Smooth muscle cell (in vitro differentiated cells): ENCODE measurements at regions not wholly inside any gene's neighbourhood (a gene's known extent, or its start where the extent isn't known, plus 50 kb on each side); places are given as distances from the start of the nearest gene placed in this dataset.
"Not testable (repeated sequence)": the region's sequence is repeated elsewhere in the genome, so short reads cannot be mapped to it uniquely, and the experiment has no call there.

ENCODE experiments used
- DNase-seq: peaks from one replicate; lab custom pipeline; 2025; ENCODE audit not compliant: unreplicated experiment; lab: John Stamatoyannopoulos, UW
- H2AFZ ChIP-seq: fragments of 200-600 bp; sonication (generic); 2 replicates; pipeline ENCODE4 v1.6.0; 2016; ENCODE audit warnings: antibody characterized with exemption, low read depth, mild to moderate bottlenecking
- H3F3A ChIP-seq: fragments of 200-600 bp; sonication (generic); 2 replicates; pipeline ENCODE4 v1.6.0; 2017; ENCODE audit warnings: antibody characterized with exemption, low read depth
- H3K27ac ChIP-seq: fragments of 200-600 bp; sonication (generic); 2 replicates; pipeline ENCODE4 v1.5.1; 2016; ENCODE audit warnings: low read depth, mild to moderate bottlenecking
- H3K27me3 ChIP-seq: fragments of 200-600 bp; sonication (generic); 2 replicates; pipeline ENCODE4 v1.6.1; 2016; ENCODE audit warnings: low read depth, mild to moderate bottlenecking
- H3K36me3 ChIP-seq: fragments of 200-600 bp; sonication (generic); 2 replicates; pipeline ENCODE4 v1.5.1; 2016; ENCODE audit warnings: low read depth
- H3K4me1 ChIP-seq: fragments of 200-600 bp; sonication (generic); 2 replicates; pipeline ENCODE4 v1.5.1; 2016; ENCODE audit warnings: low read depth
- H3K4me2 ChIP-seq: fragments of 200-600 bp; sonication (generic); 2 replicates; pipeline ENCODE4 v1.6.0; 2016; ENCODE audit warnings: mild to moderate bottlenecking
- H3K4me3 ChIP-seq: fragments of 200-600 bp; sonication (generic); 2 replicates; pipeline ENCODE4 v1.5.1; 2016; ENCODE audit warnings: mild to moderate bottlenecking
- H3K79me2 ChIP-seq: fragments of 200-600 bp; sonication (generic); 2 replicates; pipeline ENCODE4 v1.6.0; 2016; ENCODE audit warnings: low read depth, mild to moderate bottlenecking
- H3K9ac ChIP-seq: fragments of 200-600 bp; sonication (generic); 2 replicates; pipeline ENCODE4 v1.6.0; 2016; ENCODE audit warnings: low read depth
- H3K9me3 ChIP-seq: fragments of 200-600 bp; sonication (generic); replicated peaks from 2 replicates; pipeline ENCODE4 v1.5.1; 2016; ENCODE audit warnings: low read depth
- H4K20me1 ChIP-seq: fragments of 200-600 bp; sonication (generic); 2 replicates; pipeline ENCODE4 v1.6.0; 2016; ENCODE audit warnings: low read depth
- WGBS: methylation state at CpG from one replicate; pipeline ENCODE4 v1.1.7; 2016; ENCODE audit warnings: low lambda C conversion rate; 5-methylcytosine and 5-hydroxymethylcytosine counted together
- TF ChIP-seq, protein P1 (sequence below): fragments of 200-600 bp; sonication (generic); IDR thresholded peaks from 2 replicates; pipeline ENCODE4 v1.5.1; 2017; ENCODE audit warnings: borderline replicate concordance, mild to moderate bottlenecking, antibody characterized with exemption; ENCODE audit not compliant: insufficient read depth, poor library complexity, severe bottlenecking

DNA sequence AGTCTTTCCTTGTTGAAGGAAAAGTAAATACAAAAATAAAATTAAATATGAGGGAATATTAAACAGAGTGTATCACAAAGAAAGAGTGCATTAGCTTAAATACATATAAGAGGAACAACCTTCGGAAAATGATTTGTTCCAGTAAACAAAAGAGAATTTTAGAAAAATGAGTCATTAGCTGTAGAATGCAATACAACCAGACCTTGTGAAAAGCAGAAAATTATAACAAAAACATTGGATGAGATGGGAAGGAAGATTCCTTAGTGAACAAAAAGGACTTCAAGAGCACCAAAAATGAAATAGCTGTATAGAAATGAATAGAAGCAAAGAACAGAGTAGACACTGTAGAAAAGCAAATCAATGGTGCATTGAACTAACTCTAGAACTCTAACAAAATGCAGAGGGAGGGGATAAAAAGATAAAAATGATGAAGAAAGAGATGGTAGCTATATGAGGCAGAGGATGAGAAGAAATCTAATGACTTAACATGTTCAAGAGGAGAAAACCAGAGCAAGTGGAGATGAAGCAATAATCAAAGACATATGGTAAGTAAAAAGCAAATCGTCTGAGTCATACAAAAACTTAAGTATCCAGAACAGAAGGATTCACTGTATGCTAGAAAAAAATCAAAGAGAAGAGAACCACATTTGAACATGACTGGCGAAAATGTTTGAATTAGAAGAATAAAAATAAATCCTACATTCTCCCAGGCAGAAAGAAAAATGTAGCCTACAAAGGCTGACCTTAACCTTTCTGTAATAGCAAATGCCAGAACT, 190.5 kb downstream of the TMEM26 start:
- peaks cover 13% of the 10 kb centered on the region for H3K4me1 ChIP-seq
- H3K4me3 ChIP-seq = no peak overlapping the region
- no peaks in the 10 kb centered on the region for H3K79me2 ChIP-seq
- no peaks in the 10 kb centered on the region for H3K9me3 ChIP-seq
- H3F3A ChIP-seq = peaks cover 16% of the 10 kb centered on the region
- H4K20me1 ChIP-seq = no peaks in the 10 kb centered on the region
- TF ChIP-seq, protein P1, sequence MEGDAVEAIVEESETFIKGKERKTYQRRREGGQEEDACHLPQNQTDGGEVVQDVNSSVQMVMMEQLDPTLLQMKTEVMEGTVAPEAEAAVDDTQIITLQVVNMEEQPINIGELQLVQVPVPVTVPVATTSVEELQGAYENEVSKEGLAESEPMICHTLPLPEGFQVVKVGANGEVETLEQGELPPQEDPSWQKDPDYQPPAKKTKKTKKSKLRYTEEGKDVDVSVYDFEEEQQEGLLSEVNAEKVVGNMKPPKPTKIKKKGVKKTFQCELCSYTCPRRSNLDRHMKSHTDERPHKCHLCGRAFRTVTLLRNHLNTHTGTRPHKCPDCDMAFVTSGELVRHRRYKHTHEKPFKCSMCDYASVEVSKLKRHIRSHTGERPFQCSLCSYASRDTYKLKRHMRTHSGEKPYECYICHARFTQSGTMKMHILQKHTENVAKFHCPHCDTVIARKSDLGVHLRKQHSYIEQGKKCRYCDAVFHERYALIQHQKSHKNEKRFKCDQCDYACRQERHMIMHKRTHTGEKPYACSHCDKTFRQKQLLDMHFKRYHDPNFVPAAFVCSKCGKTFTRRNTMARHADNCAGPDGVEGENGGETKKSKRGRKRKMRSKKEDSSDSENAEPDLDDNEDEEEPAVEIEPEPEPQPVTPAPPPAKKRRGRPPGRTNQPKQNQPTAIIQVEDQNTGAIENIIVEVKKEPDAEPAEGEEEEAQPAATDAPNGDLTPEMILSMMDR = no peak
- no peaks in the 10 kb centered on the region for H3K27me3 ChIP-seq
- no peaks in the 10 kb centered on the region for H3K36me3 ChIP-seq
- peak overlapping the region; percentile 82 for H3K27ac ChIP-seq
- DNase-seq = no peak
- WGBS = 12% methylated on average over 3 of the region's 3 CpGs
- H3K4me2 ChIP-seq = peak overlapping the region; percentile 76
- H3K9ac ChIP-seq = no peak overlapping the region
- H2AFZ ChIP-seq = peak overlapping the region; percentile 50

- Histone ChIP-seq H3K4me2 (no peak overlapping the region), H3K4me3 (no peak overlapping the region), H3K4me1 (peaks cover 7% of the 10 kb centered on the region), H2AFZ (no peak overlapping the region), H3K9ac (no peak overlapping the region), H3K9me3 (peaks cover 12% of the 10 kb centered on the region), H3K27me3 (no peaks in the 10 kb centered on the region), H3K79me2 (no peaks in the 10 kb centered on the region), H4K20me1 (no peaks in the 10 kb centered on the region), H3K36me3 (no peaks in the 10 kb centered on the region), H3K27ac (no peak overlapping the region), H3F3A (peaks cover 8% of the 10 kb centered on the region)
- TF ChIP-seq, protein P1 = no peak
- no peak for DNase-seq
These were observed 195.2 kb downstream of the TMEM26 start for GRCh38 chr10:61257956-61258496.

DNA sequence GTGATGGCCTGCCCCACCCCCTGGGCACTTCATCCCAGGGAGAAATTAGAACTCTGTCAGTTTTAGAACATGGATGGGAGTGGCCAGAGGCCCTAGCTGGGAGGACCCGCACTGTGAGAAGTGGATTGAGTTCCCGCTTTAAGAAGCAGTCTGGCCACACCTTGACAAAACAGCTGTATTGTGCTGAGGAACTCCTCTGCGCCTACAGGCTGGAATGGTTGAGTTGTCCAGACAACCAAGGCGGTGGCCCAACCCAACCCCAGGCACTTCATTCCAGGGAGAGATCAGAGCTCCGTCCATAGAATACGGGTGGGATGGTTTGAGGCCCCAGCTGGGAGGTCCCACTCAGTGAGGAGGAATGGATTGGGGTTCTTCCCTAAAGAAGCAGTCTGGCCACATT, 196.0 kb downstream of the TMEM26 start:
- no peaks in the 10 kb centered on the region for H3K79me2 ChIP-seq
- no peaks in the 10 kb centered on the region for H3K27me3 ChIP-seq
- peaks cover 12% of the 10 kb centered on the region for H3K9me3 ChIP-seq
- H4K20me1 ChIP-seq = no peaks in the 10 kb centered on the region
- H3K4me3 ChIP-seq = no peak overlapping the region
- H3K4me1 ChIP-seq = peaks cover 2% of the 10 kb centered on the region
- no peak for DNase-seq
- H3K9ac ChIP-seq = no peak overlapping the region
- no peak overlapping the region for H3K27ac ChIP-seq
- no peak overlapping the region for H2AFZ ChIP-seq
- peaks cover 2% of the 10 kb centered on the region for H3F3A ChIP-seq
- H3K4me2 ChIP-seq = no peak overlapping the region
- H3K36me3 ChIP-seq = no peaks in the 10 kb centered on the region
- WGBS = 95% methylated on average over 6 of the region's 6 CpGs
- TF ChIP-seq, protein P1 = no peak

GRCh38 chr10:61252326-61252725, 200.9 kb downstream of the TMEM26 start:
- not testable (repeated sequence) for H3K79me2 ChIP-seq, H3F3A ChIP-seq, H3K4me1 ChIP-seq, H3K9ac ChIP-seq, H2AFZ ChIP-seq, H3K4me3 ChIP-seq, H3K27me3 ChIP-seq, H3K36me3 ChIP-seq, DNase-seq, H3K4me2 ChIP-seq, H4K20me1 ChIP-seq, H3K27ac ChIP-seq
- 84% methylated on average over 1 of the region's 1 CpG for WGBS
- H3K9me3 ChIP-seq = peaks cover 12% of the 10 kb centered on the region
